NT2/D1 (cell line): ENCODE measurements at regions not wholly inside any gene's neighbourhood (a gene's known extent, or its start where the extent isn't known, plus 50 kb on each side); places are given as distances from the start of the nearest gene placed in this dataset.

Experiments used
- DNase-seq: peaks from one replicate; pipeline ENCODE4 v3.0.0-alpha.2; 2011; ENCODE audit warnings: low read depth, low spot score
- H3K27me3 ChIP-seq: 2 replicates; pipeline ENCODE4 v1.6.0; 2011; ENCODE audit warnings: mild to moderate bottlenecking; ENCODE audit not compliant: insufficient read length, insufficient read depth
- H3K36me3 ChIP-seq: 2 replicates; pipeline ENCODE4 v1.6.1; 2011; ENCODE audit warnings: mild to moderate bottlenecking, low read length, mixed read lengths; ENCODE audit not compliant: insufficient read depth, insufficient read length
- H3K4me1 ChIP-seq: 2 replicates; pipeline ENCODE4 v1.5.1; 2011; ENCODE audit not compliant: insufficient read depth, insufficient read length
- H3K4me3 ChIP-seq: 2 replicates; pipeline ENCODE4 v1.5.1; 2011; ENCODE audit warnings: low read depth; ENCODE audit not compliant: insufficient read length
- H3K9ac ChIP-seq: 2 replicates; pipeline ENCODE4 v1.6.0; 2011; ENCODE audit warnings: low read depth; ENCODE audit not compliant: insufficient read length
- H3K9me3 ChIP-seq: 2 replicates; pipeline ENCODE4 v1.5.1; 2011; ENCODE audit warnings: mild to moderate bottlenecking, low read length; ENCODE audit not compliant: insufficient read depth
- SUZ12 ChIP-seq: IDR thresholded peaks from 2 replicates; pipeline ENCODE4 v1.6.1; 2011; ENCODE audit not compliant: insufficient read length, insufficient read depth; ENCODE audit errors: extremely low read depth
- YY1 ChIP-seq: IDR thresholded peaks from 2 replicates; pipeline ENCODE4 v1.6.1; 2011; ENCODE audit not compliant: insufficient read length, insufficient read depth
- ZNF274 ChIP-seq: IDR thresholded peaks from 2 replicates; pipeline ENCODE4 v1.6.1; 2011; ENCODE audit warnings: mild to moderate bottlenecking, low read depth, low read length

DNA sequence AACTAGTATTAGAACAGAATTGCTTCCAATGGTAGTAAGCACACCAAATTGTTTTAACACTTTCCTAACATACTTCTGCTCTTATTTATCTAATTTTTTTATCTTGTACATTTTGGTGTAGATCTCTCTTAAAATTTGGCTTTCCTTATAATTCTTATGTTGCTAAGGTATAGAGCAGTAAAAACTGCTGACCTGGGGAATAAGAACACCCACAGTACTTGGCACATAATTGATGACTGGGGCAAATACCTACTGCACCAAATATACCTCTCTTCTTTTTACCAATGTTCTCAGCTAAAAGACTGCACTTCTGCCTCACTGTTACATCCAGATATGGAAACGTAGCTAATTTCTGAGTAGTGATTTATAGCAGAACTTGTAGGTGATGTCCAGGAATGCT, 642.2 kb downstream of the LIG4 start:
- no peak for DNase-seq
- TF ChIP-seq YY1 (no peak), SUZ12 (no peak), ZNF274 (no peak)
- H3K4me3 ChIP-seq: no peak overlapping the region
- peaks cover 5% of the 10 kb centered on the region; the same call in 1 of the 2 replicates for H3K9me3 ChIP-seq
- no peaks in the 10 kb centered on the region for H3K27me3 ChIP-seq
- no peaks in the 10 kb centered on the region for H3K4me1 ChIP-seq
- no peak overlapping the region for H3K9ac ChIP-seq
- no peaks in the 10 kb centered on the region for H3K36me3 ChIP-seq

DNA sequence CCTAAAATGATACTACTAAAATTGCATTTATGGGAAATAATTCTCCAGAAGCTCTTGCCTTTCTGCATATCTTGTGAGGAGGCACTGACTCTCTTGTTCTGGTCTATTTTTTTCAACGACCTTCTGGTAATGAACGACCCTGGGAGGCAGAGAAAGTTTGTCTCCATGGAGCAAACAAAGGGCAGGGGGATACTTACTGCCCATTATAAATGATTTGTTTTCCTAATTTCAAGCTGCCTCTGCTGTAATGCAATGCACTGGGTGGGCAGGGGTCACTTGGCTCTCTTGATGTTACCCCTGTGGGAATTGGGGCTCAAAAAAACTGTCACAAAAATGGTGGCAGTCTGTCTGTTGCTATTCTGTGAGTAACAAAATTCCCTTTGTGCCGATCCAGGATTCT, 643.2 kb downstream of the LIG4 start:
- H3K27me3 ChIP-seq: no peaks in the 10 kb centered on the region
- peaks cover 5% of the 10 kb centered on the region; the same call in 1 of the 2 replicates for H3K9me3 ChIP-seq
- TF ChIP-seq ZNF274: no peak
- TF ChIP-seq SUZ12: no peak
- no peak for TF ChIP-seq YY1
- H3K4me1 ChIP-seq: no peaks in the 10 kb centered on the region
- H3K9ac ChIP-seq: no peak overlapping the region
- DNase-seq: no peak
- no peak overlapping the region for H3K4me3 ChIP-seq
- H3K36me3 ChIP-seq: no peaks in the 10 kb centered on the region

GRCh38 chr13:107568181-107568580, 647.2 kb downstream of the LIG4 start:
- TF ChIP-seq YY1 (no peak), SUZ12 (no peak), ZNF274 (no peak)
- H3K4me3 ChIP-seq: no peak overlapping the region
- peaks cover 1% of the 10 kb centered on the region; the same call in 1 of the 2 replicates for H3K9me3 ChIP-seq
- H3K27me3 ChIP-seq: no peaks in the 10 kb centered on the region
- DNase-seq: no peak
- H3K9ac ChIP-seq: no peak overlapping the region
- H3K4me1 ChIP-seq: no peaks in the 10 kb centered on the region
- H3K36me3 ChIP-seq: no peaks in the 10 kb centered on the region

DNA sequence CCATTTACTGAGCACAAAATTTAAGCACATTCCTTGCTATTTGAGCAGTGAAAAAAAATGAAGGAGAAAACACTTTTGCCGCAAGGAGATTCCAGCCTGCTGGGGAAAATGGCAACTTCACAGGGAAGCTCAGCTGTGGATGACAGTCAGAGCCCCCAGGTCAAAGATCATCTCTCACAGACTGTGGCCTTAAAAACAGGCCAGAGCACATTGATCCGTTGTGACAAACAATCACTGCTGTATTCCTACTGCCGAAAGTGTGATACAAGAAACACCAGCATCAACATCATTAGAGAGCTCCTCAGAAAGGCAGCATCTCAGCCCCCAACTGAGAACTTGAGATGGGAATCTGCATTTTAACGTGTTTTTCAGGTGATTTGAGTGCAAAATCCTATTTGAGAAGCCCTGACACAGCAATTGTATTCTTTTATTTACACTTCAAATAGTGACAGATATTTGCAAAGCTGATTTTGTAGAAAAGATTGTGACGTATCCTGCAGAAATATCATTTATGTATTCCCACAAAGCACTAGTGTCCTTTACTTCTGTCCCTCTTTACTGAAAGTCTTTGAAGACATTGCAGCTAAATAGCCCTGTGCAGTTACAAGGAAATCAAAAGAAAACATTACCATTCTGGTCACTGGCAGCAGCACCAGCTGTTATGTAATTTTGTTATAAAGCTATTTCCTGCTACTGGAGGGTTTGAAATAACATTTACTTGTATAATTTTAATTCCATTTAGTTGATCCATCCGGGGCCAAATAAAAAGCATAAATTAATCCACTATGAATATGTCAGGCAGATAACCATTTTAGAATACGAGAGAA, 652.0 kb downstream of the LIG4 start:
- Histone ChIP-seq H3K36me3 (no peaks in the 10 kb centered on the region), H3K9ac (no peak overlapping the region), H3K4me1 (no peaks in the 10 kb centered on the region), H3K4me3 (no peak overlapping the region), H3K27me3 (no peaks in the 10 kb centered on the region), H3K9me3 (no peaks in the 10 kb centered on the region)
- TF ChIP-seq ZNF274 (no peak), SUZ12 (no peak), YY1 (no peak)
- DNase-seq: no peak

DNA sequence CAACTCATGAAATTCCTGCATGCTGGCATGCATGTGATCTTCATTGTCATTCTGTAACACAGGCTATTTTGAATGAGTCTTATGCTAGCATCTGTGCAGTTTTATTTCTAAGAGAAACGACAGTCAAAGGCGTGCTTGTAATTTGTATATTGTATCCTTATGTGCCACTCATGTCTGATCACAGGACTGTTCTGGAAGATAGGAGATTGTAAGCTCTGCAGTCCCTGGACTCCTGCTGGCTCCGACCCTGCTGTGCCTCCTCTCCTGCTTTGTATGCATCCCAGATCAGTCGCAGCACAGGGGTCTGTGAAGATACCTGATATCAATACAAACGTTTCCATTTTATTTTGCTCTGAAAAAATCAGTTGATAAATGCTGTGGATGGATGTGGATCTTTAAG, 653.1 kb downstream of the LIG4 start:
- H3K36me3 ChIP-seq: no peaks in the 10 kb centered on the region
- no peak overlapping the region for H3K4me3 ChIP-seq
- no peak for DNase-seq
- no peaks in the 10 kb centered on the region for H3K27me3 ChIP-seq
- H3K9ac ChIP-seq: no peak overlapping the region
- H3K9me3 ChIP-seq: no peaks in the 10 kb centered on the region
- no peaks in the 10 kb centered on the region for H3K4me1 ChIP-seq
- TF ChIP-seq ZNF274: no peak
- no peak for TF ChIP-seq YY1
- TF ChIP-seq SUZ12: no peak

GRCh38 chr13:107554460-107554859, 660.9 kb downstream of the LIG4 start:
- TF ChIP-seq ZNF274 (no peak), YY1 (no peak)
- Histone ChIP-seq H3K4me1 (no peaks in the 10 kb centered on the region), H3K36me3 (no peaks in the 10 kb centered on the region), H3K4me3 (no peak overlapping the region), H3K9me3 (no peaks in the 10 kb centered on the region), H3K9ac (no peak overlapping the region), H3K27me3 (no peaks in the 10 kb centered on the region)
- DNase-seq: no peak

DNA sequence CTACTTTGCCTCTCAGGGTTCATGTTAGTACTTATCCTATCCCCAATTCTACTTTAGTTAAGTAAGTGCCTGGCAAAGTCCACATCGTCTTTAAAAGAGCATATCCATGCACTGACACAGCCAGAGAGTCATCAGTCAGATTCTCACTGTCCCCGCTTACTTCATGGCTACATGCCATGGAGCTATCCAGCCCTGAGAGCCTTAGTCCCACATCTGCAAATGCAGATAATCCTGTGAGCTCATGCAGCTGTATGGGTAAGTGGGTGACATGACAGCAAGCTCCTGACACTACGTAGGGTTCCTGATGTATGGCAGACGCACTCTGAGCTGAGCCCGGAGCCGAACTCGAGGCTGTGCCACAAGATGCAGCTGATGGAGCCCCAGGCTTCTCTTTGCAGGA, 661.5 kb downstream of the LIG4 start:
- no peak overlapping the region for H3K9ac ChIP-seq

More for the DNA sequence above, 661.5 kb downstream of the LIG4 start:
- Histone ChIP-seq H3K36me3 (no peaks in the 10 kb centered on the region), H3K9me3 (no peaks in the 10 kb centered on the region), H3K27me3 (no peaks in the 10 kb centered on the region), H3K4me1 (no peaks in the 10 kb centered on the region), H3K4me3 (no peak overlapping the region)
- TF ChIP-seq ZNF274: no peak
- TF ChIP-seq SUZ12: no peak
- no peak for TF ChIP-seq YY1
- DNase-seq: no peak
